OCI-LY7 (cell line): ENCODE measurements at regions not wholly inside any gene's neighbourhood (a gene's known extent, or its start where the extent isn't known, plus 50 kb on each side); places are given as distances from the start of the nearest gene placed in this dataset.

Experiments
- BruUV-seq: library from RNA; stranded (reverse); fragments of 400-500 nt; replicated peaks from 2 replicates; lab custom pipeline; 2021; lab: Mats Ljungman, UMichigan
- CTCF ChIA-PET: fragments of 300-600 bp; sonication (Branson Sonifier 250); formaldehyde crosslinking; loops from one replicate; lab custom pipeline; 2022; ENCODE audit warnings: antibody characterized with exemption; ENCODE audit not compliant: unreplicated experiment; lab: Charles Lee
- POLR2A ChIA-PET: fragments of 300-600 bp; sonication (Branson Sonifier 250); formaldehyde crosslinking; loops from one replicate; lab custom pipeline; 2022; ENCODE audit warnings: antibody characterized with exemption; lab: Charles Lee
- DNase-seq: peaks from one replicate; pipeline ENCODE4 v3.0.0-alpha.2; 2015; ENCODE audit warnings: low spot score
- H2AFZ ChIP-seq: fragments of 200-600 bp; sonication (generic), shearing (Covaris generic); 2 replicates; pipeline ENCODE4 v1.6.1; 2014; ENCODE audit warnings: mild to moderate bottlenecking, antibody characterized with exemption, low read length, moderate library complexity
- H3K27ac ChIP-seq: fragments of 200-600 bp; sonication (generic); 2 replicates; pipeline ENCODE4 v1.5.1; 2014; ENCODE audit warnings: mixed run types, low read depth, mild to moderate bottlenecking, moderate library complexity, low read length, inconsistent platforms; ENCODE audit not compliant: poor library complexity, severe bottlenecking
- H3K36me3 ChIP-seq: fragments of 200-600 bp; sonication (generic); 2 replicates; pipeline ENCODE4 v1.6.1; 2014; ENCODE audit warnings: mild to moderate bottlenecking, antibody characterized with exemption, low read length, moderate library complexity, mixed read lengths; ENCODE audit not compliant: insufficient read depth
- H3K4me1 ChIP-seq: fragments of 200-600 bp; sonication (generic); 2 replicates; pipeline ENCODE4 v1.5.1; 2014; ENCODE audit warnings: mild to moderate bottlenecking, low read length; ENCODE audit not compliant: insufficient read depth, poor library complexity, severe bottlenecking
- H3K4me2 ChIP-seq: fragments of 200-600 bp; sonication (generic); 2 replicates; pipeline ENCODE4 v1.6.1; 2014; ENCODE audit warnings: mild to moderate bottlenecking, low read length
- H3K4me3 ChIP-seq: fragments of 200-600 bp; sonication (generic); 2 replicates; pipeline ENCODE4 v1.5.1; 2014; ENCODE audit warnings: mild to moderate bottlenecking, low read depth, low read length; ENCODE audit not compliant: poor library complexity, severe bottlenecking
- H3K79me2 ChIP-seq: fragments of 200-600 bp; sonication (generic); 2 replicates; pipeline ENCODE4 v1.6.1; 2016; ENCODE audit warnings: low read depth, mild to moderate bottlenecking, low read length, moderate library complexity, mixed read lengths; ENCODE audit not compliant: insufficient read depth
- H3K9me2 ChIP-seq: fragments of 200-600 bp; sonication (generic); 2 replicates; pipeline ENCODE4 v1.6.1; 2016; ENCODE audit warnings: mild to moderate bottlenecking, low read length, mixed read lengths; ENCODE audit not compliant: insufficient read depth
- H3K9me3 ChIP-seq: fragments of 200-600 bp; sonication (generic); 2 replicates; pipeline ENCODE4 v1.6.1; 2014; ENCODE audit warnings: mild to moderate bottlenecking, mixed run types, low read length, mixed read lengths
- H4K20me1 ChIP-seq: fragments of 200-600 bp; sonication (generic); 2 replicates; pipeline ENCODE4 v1.6.1; 2014; ENCODE audit warnings: mild to moderate bottlenecking, antibody characterized with exemption, low read length, moderate library complexity, mixed read lengths; ENCODE audit not compliant: insufficient read depth
- EZH2phosphoT487 ChIP-seq: fragments of 200-600 bp; sonication (generic); IDR thresholded peaks from 2 replicates; pipeline ENCODE4 v1.6.1; 2018; ENCODE audit warnings: low read depth, borderline replicate concordance, mild to moderate bottlenecking, mixed run types, antibody characterized with exemption, low read length, moderate library complexity, mixed read lengths
- intact Hi-C: fragments of 100-400 bp; cut with micrococcal nuclease; formaldehyde crosslinking; loops from one replicate; pipeline ENCODE4 v1.10.0; 2022; ENCODE audit not compliant: unreplicated experiment
- TF ChIP-seq, protein P1 (sequence below): fragments of 200-600 bp; sonication (generic); conservative IDR thresholded peaks from 2 replicates; pipeline ENCODE4 v1.5.1; 2014; ENCODE audit warnings: mild to moderate bottlenecking, antibody characterized with exemption, low read length, moderate library complexity, mixed read lengths

DNA sequence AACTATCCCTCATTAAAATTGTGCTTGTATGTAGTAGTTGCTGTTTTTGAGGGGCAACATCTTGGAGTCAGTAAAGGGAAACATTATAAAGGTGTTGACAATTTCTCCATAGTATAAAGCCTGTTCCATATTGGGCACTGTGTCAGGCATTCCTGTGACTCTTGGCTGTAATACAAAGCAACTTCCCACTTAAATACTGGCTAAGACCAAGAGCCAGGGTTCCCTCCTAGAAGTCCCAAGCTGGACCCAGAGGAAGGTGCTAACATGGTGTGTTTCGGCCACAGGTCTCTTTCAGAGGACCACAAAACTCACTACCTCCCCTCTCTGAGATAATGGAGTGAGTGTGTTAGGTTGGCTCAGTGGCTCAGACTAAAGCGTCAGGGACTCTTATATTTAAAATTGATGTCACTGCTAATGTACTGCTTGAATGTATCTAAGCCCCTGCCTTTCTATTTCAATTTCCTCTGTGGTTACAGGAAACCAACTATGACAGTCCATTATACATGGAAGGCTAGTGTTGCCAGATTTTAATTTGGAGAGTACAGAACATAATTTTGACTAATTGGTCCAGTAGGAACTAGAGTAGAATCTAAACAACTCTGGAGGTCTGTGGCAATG, 74.7 kb upstream of the RGL1 start:
- ChIA-PET CTCF (no interaction called here), POLR2A (no interaction called here)
- H2AFZ ChIP-seq, result no peak overlapping the region
- H3K9me3 ChIP-seq, result no peaks in the 10 kb centered on the region
- no peaks in the 10 kb centered on the region for H3K4me1 ChIP-seq
- no peak overlapping the region for H3K27ac ChIP-seq
- no peak overlapping the region for H3K4me2 ChIP-seq
- no peaks in the 10 kb centered on the region for H4K20me1 ChIP-seq
- H3K4me3 ChIP-seq, result no peak overlapping the region
- TF ChIP-seq, protein P1, sequence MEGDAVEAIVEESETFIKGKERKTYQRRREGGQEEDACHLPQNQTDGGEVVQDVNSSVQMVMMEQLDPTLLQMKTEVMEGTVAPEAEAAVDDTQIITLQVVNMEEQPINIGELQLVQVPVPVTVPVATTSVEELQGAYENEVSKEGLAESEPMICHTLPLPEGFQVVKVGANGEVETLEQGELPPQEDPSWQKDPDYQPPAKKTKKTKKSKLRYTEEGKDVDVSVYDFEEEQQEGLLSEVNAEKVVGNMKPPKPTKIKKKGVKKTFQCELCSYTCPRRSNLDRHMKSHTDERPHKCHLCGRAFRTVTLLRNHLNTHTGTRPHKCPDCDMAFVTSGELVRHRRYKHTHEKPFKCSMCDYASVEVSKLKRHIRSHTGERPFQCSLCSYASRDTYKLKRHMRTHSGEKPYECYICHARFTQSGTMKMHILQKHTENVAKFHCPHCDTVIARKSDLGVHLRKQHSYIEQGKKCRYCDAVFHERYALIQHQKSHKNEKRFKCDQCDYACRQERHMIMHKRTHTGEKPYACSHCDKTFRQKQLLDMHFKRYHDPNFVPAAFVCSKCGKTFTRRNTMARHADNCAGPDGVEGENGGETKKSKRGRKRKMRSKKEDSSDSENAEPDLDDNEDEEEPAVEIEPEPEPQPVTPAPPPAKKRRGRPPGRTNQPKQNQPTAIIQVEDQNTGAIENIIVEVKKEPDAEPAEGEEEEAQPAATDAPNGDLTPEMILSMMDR, result no peak
- no peak for TF ChIP-seq EZH2phosphoT487
- no peaks in the 10 kb centered on the region for H3K9me2 ChIP-seq
- no peaks in the 10 kb centered on the region for H3K79me2 ChIP-seq
- intact Hi-C loops, result no loop called here
- no peaks in the 10 kb centered on the region for H3K36me3 ChIP-seq
- no TSS peak for BruUV-seq
- DNase-seq, result no peak

DNA sequence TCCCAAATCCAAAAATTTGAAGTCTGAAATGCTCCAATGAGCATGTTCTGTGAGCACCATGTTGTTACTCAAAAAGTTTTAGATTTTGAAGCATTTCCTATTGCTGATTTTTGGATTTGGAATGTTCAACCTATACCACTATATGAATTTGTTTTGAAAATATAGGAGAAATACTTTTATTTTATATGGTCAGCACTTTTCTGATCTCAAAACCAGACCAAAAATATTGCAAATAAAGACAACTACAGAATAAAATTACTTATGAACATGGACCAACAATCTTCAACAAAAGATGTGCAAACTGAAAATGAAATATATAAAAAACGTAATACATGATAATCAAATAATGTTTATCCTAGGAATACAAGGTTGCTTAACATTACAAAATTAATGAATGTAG, 73.7 kb upstream of the APOBEC4 start:
- no TSS peak for BruUV-seq
- CTCF ChIA-PET, result no interaction called here
- POLR2A ChIA-PET, result no interaction called here
- DNase-seq, result no peak
- H3K9me3 ChIP-seq, result no peaks in the 10 kb centered on the region
- H3K9me2 ChIP-seq, result no peaks in the 10 kb centered on the region
- no peak overlapping the region for H3K4me3 ChIP-seq
- no peaks in the 10 kb centered on the region for H3K4me1 ChIP-seq
- TF ChIP-seq, protein P1, result no peak
- no peak for TF ChIP-seq EZH2phosphoT487
- intact Hi-C loops, result no loop called here
- H4K20me1 ChIP-seq, result no peaks in the 10 kb centered on the region
- no peaks in the 10 kb centered on the region for H3K36me3 ChIP-seq
- no peaks in the 10 kb centered on the region for H3K79me2 ChIP-seq
- no peak overlapping the region for H3K4me2 ChIP-seq
- H2AFZ ChIP-seq, result no peak overlapping the region
- no peak overlapping the region for H3K27ac ChIP-seq

DNA sequence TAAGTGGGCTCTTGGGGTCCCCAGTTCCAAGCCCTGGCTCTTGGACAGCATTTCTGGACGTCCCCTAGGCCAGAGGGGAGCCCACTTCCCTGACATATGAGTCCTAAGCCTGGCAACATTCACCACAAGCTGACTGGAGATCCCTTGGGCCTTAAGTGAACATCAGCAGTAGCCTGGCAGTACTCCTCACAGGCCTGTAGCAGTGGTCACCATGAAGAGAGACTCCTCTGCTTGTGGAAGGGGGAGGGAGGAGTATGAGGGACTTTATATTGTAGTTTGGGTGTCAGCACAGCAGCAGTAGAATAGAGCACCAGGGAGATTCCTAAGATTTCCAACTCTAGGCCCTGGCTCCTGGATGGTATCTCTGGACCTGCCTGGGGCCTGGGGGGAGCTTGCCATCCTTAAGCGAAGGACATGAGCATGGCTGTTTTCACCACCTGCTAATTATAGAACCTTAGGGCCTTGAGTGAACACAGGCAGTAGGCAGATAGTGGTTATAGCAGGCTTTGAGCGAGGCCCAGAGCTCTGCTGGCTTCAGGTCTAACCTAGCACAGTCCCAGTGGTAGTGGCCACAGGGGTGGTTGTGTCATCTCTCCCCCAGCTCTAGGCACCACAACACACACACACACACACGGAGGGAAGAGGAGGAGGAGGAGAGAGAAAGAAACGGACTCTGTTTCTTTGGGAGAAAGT, 71.4 kb upstream of the APOBEC4 start:
- Histone ChIP-seq H3K9me2 (no peaks in the 10 kb centered on the region), H3K79me2 (no peaks in the 10 kb centered on the region), H3K4me1 (no peaks in the 10 kb centered on the region), H3K9me3 (no peaks in the 10 kb centered on the region), H3K27ac (no peak overlapping the region), H3K4me3 (no peak overlapping the region), H3K4me2 (no peak overlapping the region), H4K20me1 (no peaks in the 10 kb centered on the region), H3K36me3 (no peaks in the 10 kb centered on the region), H2AFZ (no peak overlapping the region)
- BruUV-seq, result no TSS peak
- ChIA-PET POLR2A (interaction anchor here (0.7 kb wide), 1 partner anchor 464 kb away, joined by 4 read pairs; no protein-coding TSS in a partner anchor), CTCF (no interaction called here)
- TF ChIP-seq, protein P1, result no peak
- TF ChIP-seq EZH2phosphoT487, result no peak
- intact Hi-C loops, result no loop called here
- no peak for DNase-seq
